Type B pancreatic cell (in vitro differentiated cells): ENCODE measurements at regions not wholly inside any gene's neighbourhood (a gene's known extent, or its start where the extent isn't known, plus 50 kb on each side); places are given as distances from the start of the nearest gene placed in this dataset.

Experiments used
- DNase-seq: peaks from one replicate; pipeline ENCODE4 v3.0.0; 2021; ENCODE audit warnings: mixed read lengths; ENCODE audit not compliant: unreplicated experiment; ENCODE audit errors: extremely low spot score
- H3K27ac Mint-ChIP-seq: 2 replicates; pipeline ENCODE4 v1.8.0; 2021; ENCODE audit warnings: mild to moderate bottlenecking, mixed read lengths
- H3K27me3 Mint-ChIP-seq: 2 replicates; pipeline ENCODE4 v1.8.0; 2021; ENCODE audit warnings: mixed read lengths
- H3K36me3 Mint-ChIP-seq: 2 replicates; pipeline ENCODE4 v1.8.0; 2021; ENCODE audit warnings: mixed read lengths
- H3K4me1 Mint-ChIP-seq: one replicate; pipeline ENCODE4 v1.8.0; 2021; ENCODE audit warnings: mixed read lengths; ENCODE audit not compliant: unreplicated experiment
- H3K4me3 Mint-ChIP-seq: 2 replicates; pipeline ENCODE4 v1.8.0; 2021; ENCODE audit warnings: mild to moderate bottlenecking, mixed read lengths
- H3K9me3 Mint-ChIP-seq: 2 replicates; pipeline ENCODE4 v1.8.0; 2021; ENCODE audit warnings: mixed read lengths
- CTCF ChIP-seq: fragments of 200-600 bp; sonication (generic); conservative IDR thresholded peaks from 2 replicates; pipeline ENCODE4 v1.5.0; 2021; ENCODE audit warnings: antibody characterized with exemption, mild to moderate bottlenecking

DNA sequence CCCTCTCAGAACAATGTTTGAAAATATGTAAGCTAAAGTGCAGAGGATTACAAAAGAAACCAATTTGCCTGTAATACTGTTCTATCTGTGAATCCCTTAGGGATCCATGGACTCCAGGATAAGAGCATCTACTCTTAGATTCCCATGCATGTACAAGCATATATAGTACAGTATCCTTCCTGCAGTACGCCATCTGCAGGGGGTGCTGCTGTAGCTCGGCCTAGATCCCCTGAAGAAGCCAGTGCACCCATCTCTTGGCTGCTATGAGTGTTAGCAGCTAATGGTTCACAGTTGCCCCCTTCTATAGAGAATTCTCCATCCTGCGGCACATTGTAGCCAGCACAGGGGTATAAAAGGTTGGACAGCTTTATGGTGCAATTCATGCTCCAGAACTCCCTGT lies 61.8 kb upstream of the SLC30A5 start:
- Mint-ChIP-seq H3K4me3 (no peak overlapping the region), H3K4me1 (peaks cover 14% of the 10 kb centered on the region), H3K27me3 (no peaks in the 10 kb centered on the region), H3K36me3 (no peaks in the 10 kb centered on the region), H3K9me3 (no peaks in the 10 kb centered on the region), H3K27ac (no peak overlapping the region)
- TF ChIP-seq CTCF, result peak; percentile 28
- DNase-seq, result no peak

DNA sequence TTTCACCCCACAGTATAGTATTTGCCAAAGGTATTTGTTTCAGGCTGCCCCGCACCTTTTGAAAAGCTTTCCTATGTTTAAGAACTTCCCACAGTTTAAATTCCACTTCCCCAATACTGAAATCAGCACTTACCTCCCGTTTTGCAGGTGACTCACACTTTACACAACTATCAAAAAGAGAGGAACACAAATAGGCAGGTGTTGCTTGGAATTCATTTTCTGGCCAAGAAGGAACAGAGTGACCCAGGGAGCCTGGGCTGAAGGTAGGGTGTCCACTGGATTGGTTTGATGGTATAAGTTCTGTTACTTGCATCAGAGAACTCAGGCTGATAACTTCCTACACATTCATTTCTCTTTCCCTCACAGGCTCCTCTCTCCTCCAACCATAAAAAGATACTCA lies 60.1 kb upstream of the SLC30A5 start:
- TF ChIP-seq CTCF, result no peak
- no peak for DNase-seq
- no peak overlapping the region for H3K4me3 Mint-ChIP-seq
- no peaks in the 10 kb centered on the region for H3K9me3 Mint-ChIP-seq
- H3K36me3 Mint-ChIP-seq, result no peaks in the 10 kb centered on the region
- no peaks in the 10 kb centered on the region for H3K27me3 Mint-ChIP-seq
- H3K4me1 Mint-ChIP-seq, result peaks cover 14% of the 10 kb centered on the region
- no peak overlapping the region for H3K27ac Mint-ChIP-seq

DNA sequence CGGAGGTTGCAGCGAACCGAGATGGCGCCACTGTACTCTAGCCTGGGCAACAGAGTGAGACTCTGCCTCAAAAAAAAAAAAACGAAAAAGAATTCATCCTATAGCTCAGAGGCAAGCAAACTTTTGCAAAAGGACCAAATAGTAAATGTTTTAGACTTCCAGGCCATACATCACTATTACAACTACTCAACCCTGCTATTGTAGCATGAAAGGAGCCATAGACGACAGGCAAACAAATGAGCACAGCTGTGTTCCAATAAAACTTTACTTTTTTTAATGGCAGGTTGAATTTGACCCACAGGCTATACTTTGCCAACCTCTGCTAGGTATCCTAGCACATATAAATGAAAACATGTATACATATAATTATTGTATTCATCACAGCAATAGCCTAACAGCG lies 58.9 kb upstream of the SLC30A5 start:
- Mint-ChIP-seq H3K4me1 (peaks cover 14% of the 10 kb centered on the region), H3K36me3 (no peaks in the 10 kb centered on the region), H3K27ac (no peak overlapping the region), H3K4me3 (no peak overlapping the region), H3K27me3 (no peaks in the 10 kb centered on the region), H3K9me3 (no peaks in the 10 kb centered on the region)
- TF ChIP-seq CTCF, result no peak
- no peak for DNase-seq

- H3K36me3 Mint-ChIP-seq, result no peaks in the 10 kb centered on the region
- TF ChIP-seq CTCF, result no peak
- H3K27ac Mint-ChIP-seq, result no peak overlapping the region
- DNase-seq, result no peak
- no peaks in the 10 kb centered on the region for H3K27me3 Mint-ChIP-seq
- no peaks in the 10 kb centered on the region for H3K9me3 Mint-ChIP-seq
- no peak overlapping the region for H3K4me3 Mint-ChIP-seq
- H3K4me1 Mint-ChIP-seq, result peaks cover 7% of the 10 kb centered on the region
Measured at GRCh38 chr5:69035665-69036064, 58.1 kb upstream of the SLC30A5 start.

- Mint-ChIP-seq H3K4me1 (peaks cover 7% of the 10 kb centered on the region), H3K27me3 (no peaks in the 10 kb centered on the region), H3K9me3 (no peaks in the 10 kb centered on the region), H3K27ac (no peak overlapping the region), H3K36me3 (no peaks in the 10 kb centered on the region), H3K4me3 (no peak overlapping the region)
- no peak for DNase-seq
- no peak for TF ChIP-seq CTCF
Measured at GRCh38 chr5:69038539-69038938, 55.3 kb upstream of the SLC30A5 start.

GRCh38 chr5:69039829-69040228 lies 54.0 kb upstream of the SLC30A5 start:
- peak overlapping the region; percentile 32 for H3K27ac Mint-ChIP-seq
- no peak for TF ChIP-seq CTCF
- no peak for DNase-seq
- H3K4me3 Mint-ChIP-seq, result no peak overlapping the region
- no peaks in the 10 kb centered on the region for H3K27me3 Mint-ChIP-seq
- peaks cover 10% of the 10 kb centered on the region for H3K4me1 Mint-ChIP-seq
- no peaks in the 10 kb centered on the region for H3K36me3 Mint-ChIP-seq
- H3K9me3 Mint-ChIP-seq, result no peaks in the 10 kb centered on the region
